ENCODE measurements at regions not wholly inside any gene's neighbourhood (a gene's known extent, or its start where the extent isn't known, plus 50 kb on each side); places are given as distances from the start of the nearest gene placed in this dataset.
"Not testable (repeated sequence)": the region's sequence is repeated elsewhere in the genome, so short reads cannot be mapped to it uniquely, and the experiment has no call there.

GRCh38 chr13:47892374-47892773 lies 108.7 kb downstream of the SUCLA2 start:
- Histone ChIP-seq H3K4me3 (no peak overlapping the region), H3K9ac (ENCODE audit: low read depth in 2 of 2, low read length in 2 of 2) (no peak overlapping the region), H3K9me3 (no peaks in the 10 kb centered on the region), H3K4me1 (no peaks in the 10 kb centered on the region), H3K27ac (no peak overlapping the region), H3K27me3 (no peaks in the 10 kb centered on the region), H3K36me3 (no peaks in the 10 kb centered on the region)
- no peak for TF ChIP-seq CTCF (IDR thresholded peaks at IDR 0.05)
- DNase-seq = no peak
- intact Hi-C loops (cut with DNase I) = no loop called here

GRCh38 chr13:47890146-47890814 lies 110.8 kb downstream of the SUCLA2 start:
- H3K36me3 ChIP-seq = no peaks in the 10 kb centered on the region
- no peak overlapping the region for H3K27ac ChIP-seq
- no peaks in the 10 kb centered on the region for H3K4me1 ChIP-seq
- no peaks in the 10 kb centered on the region for H3K27me3 ChIP-seq
- intact Hi-C loops (cut with DNase I) = no loop called here
- H3K9ac ChIP-seq (ENCODE audit: low read depth in 2 of 2, low read length in 2 of 2) = no peak overlapping the region
- TF ChIP-seq CTCF (IDR thresholded peaks at IDR 0.05) = no peak
- no peak for DNase-seq
- no peaks in the 10 kb centered on the region for H3K9me3 ChIP-seq
- H3K4me3 ChIP-seq = no peak overlapping the region

GRCh38 chr13:47886314-47886713 lies 114.8 kb downstream of the SUCLA2 start:
- Histone ChIP-seq H3K4me1 (no peaks in the 10 kb centered on the region), H3K27ac (no peak overlapping the region), H3K27me3 (no peaks in the 10 kb centered on the region), H3K36me3 (no peaks in the 10 kb centered on the region), H3K9ac (ENCODE audit: low read depth in 2 of 2, low read length in 2 of 2) (no peak overlapping the region), H3K4me3 (no peak overlapping the region), H3K9me3 (no peaks in the 10 kb centered on the region)
- intact Hi-C loops (cut with DNase I) = no loop called here
- DNase-seq = no peak
- TF ChIP-seq CTCF (IDR thresholded peaks at IDR 0.05) = no peak

DNA sequence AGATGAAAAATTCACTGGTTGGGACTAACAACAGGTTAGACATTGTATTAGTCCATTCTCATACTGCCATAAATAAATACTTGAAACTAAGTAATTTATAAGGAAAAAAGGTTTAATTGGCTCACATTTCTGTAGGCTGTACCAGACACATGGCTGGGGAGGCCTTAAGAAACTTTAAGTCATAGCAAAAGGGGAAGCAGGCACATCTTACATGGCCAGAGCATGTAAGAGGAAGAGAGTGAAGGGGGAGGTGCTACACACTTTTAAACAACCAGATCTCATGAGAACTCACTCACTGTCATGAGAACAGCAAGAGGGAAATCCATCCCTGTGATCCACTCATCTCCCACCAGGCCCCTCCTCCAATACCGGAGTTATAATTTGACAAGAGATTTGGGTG lies 125.9 kb downstream of the SUCLA2 start:
- no peak overlapping the region for H3K4me3 ChIP-seq
- TF ChIP-seq CTCF (IDR thresholded peaks at IDR 0.05) = no peak
- H3K9me3 ChIP-seq = no peaks in the 10 kb centered on the region
- no peaks in the 10 kb centered on the region for H3K27me3 ChIP-seq
- no peak overlapping the region for H3K27ac ChIP-seq
- no peaks in the 10 kb centered on the region for H3K4me1 ChIP-seq
- intact Hi-C loops (cut with DNase I) = no loop called here
- H3K36me3 ChIP-seq = no peaks in the 10 kb centered on the region
- H3K9ac ChIP-seq (ENCODE audit: low read depth in 2 of 2, low read length in 2 of 2) = no peak overlapping the region
- no peak for DNase-seq

DNA sequence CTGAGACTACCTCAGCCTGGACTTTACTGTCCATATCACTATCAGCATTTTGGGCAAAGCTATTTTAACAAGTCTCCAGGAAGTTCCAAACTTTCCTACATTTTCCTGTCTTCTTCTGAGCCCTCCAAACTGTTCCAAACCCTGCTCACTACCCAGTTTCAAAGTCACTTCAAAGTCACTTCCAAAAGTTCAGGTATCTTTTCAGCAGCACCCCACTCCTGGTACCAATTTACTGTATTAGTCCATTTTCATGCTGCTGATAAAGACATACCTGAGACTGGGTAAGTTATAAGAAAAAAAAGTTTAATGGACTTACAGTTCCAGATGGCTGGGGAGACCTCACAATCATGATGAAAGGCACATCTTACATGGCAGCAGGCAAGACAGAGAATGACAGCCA lies 127.1 kb downstream of the SUCLA2 start:
- H3K9ac ChIP-seq (ENCODE audit: low read depth in 2 of 2, low read length in 2 of 2); DNase-seq; H3K36me3 ChIP-seq; intact Hi-C loops (cut with DNase I); H3K27me3 ChIP-seq; H3K27ac ChIP-seq; H3K9me3 ChIP-seq; H3K4me3 ChIP-seq; H3K4me1 ChIP-seq: not testable (repeated sequence)

- H3K9me3 ChIP-seq; H3K27ac ChIP-seq; H3K4me1 ChIP-seq; H3K27me3 ChIP-seq; H3K36me3 ChIP-seq; H3K9ac ChIP-seq (ENCODE audit: low read depth in 2 of 2, low read length in 2 of 2); DNase-seq; H3K4me3 ChIP-seq; intact Hi-C loops (cut with DNase I): not testable (repeated sequence)
These were observed 127.8 kb downstream of the SUCLA2 start for GRCh38 chr13:47873319-47873718.

All from colonic mucosa (tissue), 4 donors.